ENCODE measurements at regions not wholly inside any gene's neighbourhood (a gene's known extent, or its start where the extent isn't known, plus 50 kb on each side); places are given as distances from the start of the nearest gene placed in this dataset.

DNA sequence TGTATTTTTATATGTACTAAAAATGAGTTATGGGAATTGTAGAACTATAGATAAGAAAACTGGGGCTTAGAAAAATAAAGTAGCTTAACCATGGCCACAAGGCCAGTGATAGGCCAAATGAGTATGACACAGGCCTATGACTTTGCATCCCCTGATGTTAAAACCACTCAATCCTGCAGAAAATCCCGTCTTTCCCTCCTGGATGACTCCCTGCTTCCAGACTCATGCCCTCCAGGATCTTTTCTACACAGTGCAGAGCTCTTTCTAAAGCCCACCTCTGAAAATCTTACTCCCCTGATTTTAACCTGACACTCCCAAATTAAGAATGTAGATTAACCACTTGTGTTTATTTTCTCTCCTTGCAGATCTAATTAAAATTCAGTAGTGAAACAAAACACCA is 489.2 kb upstream of the LRRN3 start:
- no peak for DNase-seq (ENCODE audit: insufficient read length, low spot score, missing footprints)
- Histone ChIP-seq H3K4me1 (ENCODE audit: insufficient read depth, low read length) (no peaks in the 10 kb centered on the region), H3K27me3 (ENCODE audit: insufficient read depth, low read length) (no peaks in the 10 kb centered on the region), H3K9me3 (ENCODE audit: low read depth, low read length) (no peaks in the 10 kb centered on the region), H4K20me1 (ENCODE audit: insufficient read depth, low read length) (no peaks in the 10 kb centered on the region), H2AFZ (ENCODE audit: low read length) (no peak overlapping the region), H3K79me2 (ENCODE audit: insufficient read depth, low read length) (no peaks in the 10 kb centered on the region), H3K4me3 (ENCODE audit: insufficient read depth, low read length) (no peak overlapping the region), H3K36me3 (ENCODE audit: insufficient read depth, low read length) (no peaks in the 10 kb centered on the region), H3K27ac (ENCODE audit: low read depth, low read length) (no peak overlapping the region), H3K4me2 (ENCODE audit: insufficient read depth, low read length) (no peak overlapping the region)
- TF ChIP-seq, protein P1, sequence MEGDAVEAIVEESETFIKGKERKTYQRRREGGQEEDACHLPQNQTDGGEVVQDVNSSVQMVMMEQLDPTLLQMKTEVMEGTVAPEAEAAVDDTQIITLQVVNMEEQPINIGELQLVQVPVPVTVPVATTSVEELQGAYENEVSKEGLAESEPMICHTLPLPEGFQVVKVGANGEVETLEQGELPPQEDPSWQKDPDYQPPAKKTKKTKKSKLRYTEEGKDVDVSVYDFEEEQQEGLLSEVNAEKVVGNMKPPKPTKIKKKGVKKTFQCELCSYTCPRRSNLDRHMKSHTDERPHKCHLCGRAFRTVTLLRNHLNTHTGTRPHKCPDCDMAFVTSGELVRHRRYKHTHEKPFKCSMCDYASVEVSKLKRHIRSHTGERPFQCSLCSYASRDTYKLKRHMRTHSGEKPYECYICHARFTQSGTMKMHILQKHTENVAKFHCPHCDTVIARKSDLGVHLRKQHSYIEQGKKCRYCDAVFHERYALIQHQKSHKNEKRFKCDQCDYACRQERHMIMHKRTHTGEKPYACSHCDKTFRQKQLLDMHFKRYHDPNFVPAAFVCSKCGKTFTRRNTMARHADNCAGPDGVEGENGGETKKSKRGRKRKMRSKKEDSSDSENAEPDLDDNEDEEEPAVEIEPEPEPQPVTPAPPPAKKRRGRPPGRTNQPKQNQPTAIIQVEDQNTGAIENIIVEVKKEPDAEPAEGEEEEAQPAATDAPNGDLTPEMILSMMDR (IDR thresholded peaks at IDR 0.05; ENCODE audit: extremely low read depth, low read depth, low read length) = no peak

DNA sequence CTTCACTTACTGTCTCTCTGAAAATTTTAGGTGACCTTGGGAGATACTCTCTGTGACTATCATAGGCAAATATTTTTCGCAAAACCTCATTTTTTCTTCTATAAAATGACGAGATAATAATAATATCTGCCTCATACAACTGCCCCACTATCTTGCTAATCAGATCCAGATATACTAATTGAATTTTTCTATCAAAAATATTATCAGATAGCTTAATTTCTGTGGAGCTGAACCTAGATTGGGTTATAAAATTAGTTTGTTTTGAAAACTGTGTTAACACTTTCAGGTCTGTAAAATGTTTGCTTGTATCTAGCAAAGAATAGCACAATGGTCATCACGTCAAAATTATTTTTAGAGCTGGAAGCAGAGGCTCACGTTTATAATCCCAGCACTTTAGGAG is 486.7 kb upstream of the LRRN3 start:
- Histone ChIP-seq H3K4me2 (ENCODE audit: insufficient read depth, low read length) (no peak overlapping the region), H4K20me1 (ENCODE audit: insufficient read depth, low read length) (no peaks in the 10 kb centered on the region), H3K9me3 (ENCODE audit: low read depth, low read length) (peaks cover 9% of the 10 kb centered on the region), H3K4me1 (ENCODE audit: insufficient read depth, low read length) (no peaks in the 10 kb centered on the region), H3K27me3 (ENCODE audit: insufficient read depth, low read length) (no peaks in the 10 kb centered on the region), H2AFZ (ENCODE audit: low read length) (no peak overlapping the region), H3K4me3 (ENCODE audit: insufficient read depth, low read length) (no peak overlapping the region), H3K36me3 (ENCODE audit: insufficient read depth, low read length) (no peaks in the 10 kb centered on the region), H3K27ac (ENCODE audit: low read depth, low read length) (no peak overlapping the region), H3K79me2 (ENCODE audit: insufficient read depth, low read length) (no peaks in the 10 kb centered on the region)
- TF ChIP-seq, protein P1 (IDR thresholded peaks at IDR 0.05; ENCODE audit: extremely low read depth, low read depth, low read length) = no peak
- DNase-seq (ENCODE audit: insufficient read length, low spot score, missing footprints) = no peak

DNA sequence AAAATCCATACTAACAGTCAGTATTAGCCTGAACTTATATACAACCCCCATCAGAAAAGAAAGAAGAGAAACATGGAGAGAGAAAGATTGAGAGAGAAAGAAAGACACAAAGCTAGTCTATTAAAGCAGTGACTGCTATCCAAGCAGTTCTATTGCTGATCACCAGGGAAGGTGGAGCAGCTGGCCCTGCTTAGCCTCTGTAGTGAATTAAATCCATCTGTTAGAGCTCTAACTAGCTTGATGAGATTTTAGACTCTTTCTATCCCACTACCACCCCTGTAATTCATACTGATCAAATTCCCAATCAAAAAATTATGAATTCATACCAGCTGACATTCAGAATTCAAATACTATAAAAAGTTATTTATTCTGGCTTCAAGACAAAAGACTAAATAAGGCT is 486.0 kb upstream of the LRRN3 start:
- Histone ChIP-seq H3K36me3 (ENCODE audit: insufficient read depth, low read length) (no peaks in the 10 kb centered on the region), H3K79me2 (ENCODE audit: insufficient read depth, low read length) (no peaks in the 10 kb centered on the region), H3K4me3 (ENCODE audit: insufficient read depth, low read length) (no peak overlapping the region), H4K20me1 (ENCODE audit: insufficient read depth, low read length) (no peaks in the 10 kb centered on the region), H3K27ac (ENCODE audit: low read depth, low read length) (no peak overlapping the region), H3K4me2 (ENCODE audit: insufficient read depth, low read length) (no peak overlapping the region), H3K4me1 (ENCODE audit: insufficient read depth, low read length) (no peaks in the 10 kb centered on the region), H2AFZ (ENCODE audit: low read length) (no peak overlapping the region), H3K9me3 (ENCODE audit: low read depth, low read length) (peaks cover 9% of the 10 kb centered on the region), H3K27me3 (ENCODE audit: insufficient read depth, low read length) (no peaks in the 10 kb centered on the region)
- no peak for DNase-seq (ENCODE audit: insufficient read length, low spot score, missing footprints)
- TF ChIP-seq, protein P1 (IDR thresholded peaks at IDR 0.05; ENCODE audit: extremely low read depth, low read depth, low read length) = no peak

DNA sequence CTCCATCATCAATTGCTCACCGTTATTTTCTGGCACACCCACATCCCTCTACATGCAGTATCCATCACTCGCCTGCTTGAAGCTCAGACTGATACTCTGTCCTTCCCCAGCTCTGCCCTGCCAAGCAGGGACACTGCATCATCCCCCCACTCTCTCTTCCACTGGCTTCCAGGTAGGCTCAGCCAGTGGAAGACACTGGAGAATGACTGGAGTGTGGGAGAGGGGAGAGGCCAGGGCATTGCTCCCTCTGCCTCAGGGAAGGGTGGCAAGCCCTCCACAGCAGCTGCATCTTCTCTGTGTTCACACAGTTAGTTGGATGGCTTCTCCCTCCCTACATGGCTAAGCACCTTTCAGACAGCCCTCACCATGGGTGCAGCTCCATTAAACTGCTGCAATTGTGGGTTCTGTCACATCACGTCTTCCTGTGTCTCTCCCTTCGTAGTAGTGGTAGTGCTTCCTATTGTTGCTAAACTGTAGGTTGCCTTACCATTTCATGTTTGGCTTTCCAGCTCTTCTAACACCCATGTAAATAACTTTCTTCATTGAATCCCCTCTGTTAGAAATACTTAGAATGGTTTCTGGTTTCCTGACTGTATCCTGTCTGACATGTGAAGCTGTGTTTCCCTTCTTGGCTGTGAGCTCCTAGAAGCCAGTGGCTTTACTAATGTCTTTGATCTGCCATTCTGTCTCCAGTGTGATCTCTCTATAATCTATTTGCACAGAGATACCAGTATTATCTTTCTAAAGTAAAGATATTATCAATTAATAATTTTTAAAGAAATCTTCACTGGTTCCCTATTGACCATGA is 483.7 kb upstream of the LRRN3 start:
- no peaks in the 10 kb centered on the region for H3K36me3 ChIP-seq (ENCODE audit: insufficient read depth, low read length)
- TF ChIP-seq, protein P1 (IDR thresholded peaks at IDR 0.05; ENCODE audit: extremely low read depth, low read depth, low read length) = no peak
- H3K4me1 ChIP-seq (ENCODE audit: insufficient read depth, low read length) = no peaks in the 10 kb centered on the region
- H3K27me3 ChIP-seq (ENCODE audit: insufficient read depth, low read length) = no peaks in the 10 kb centered on the region
- H3K4me2 ChIP-seq (ENCODE audit: insufficient read depth, low read length) = no peak overlapping the region
- H3K79me2 ChIP-seq (ENCODE audit: insufficient read depth, low read length) = no peaks in the 10 kb centered on the region
- no peak for DNase-seq (ENCODE audit: insufficient read length, low spot score, missing footprints)
- H3K9me3 ChIP-seq (ENCODE audit: low read depth, low read length) = peaks cover 9% of the 10 kb centered on the region
- H2AFZ ChIP-seq (ENCODE audit: low read length) = no peak overlapping the region
- H4K20me1 ChIP-seq (ENCODE audit: insufficient read depth, low read length) = no peaks in the 10 kb centered on the region
- H3K4me3 ChIP-seq (ENCODE audit: insufficient read depth, low read length) = no peak overlapping the region
- no peak overlapping the region for H3K27ac ChIP-seq (ENCODE audit: low read depth, low read length)
